ENCODE measurements at regions not wholly inside any gene's neighbourhood (a gene's known extent, or its start where the extent isn't known, plus 50 kb on each side); places are given as distances from the start of the nearest gene placed in this dataset.

DNA sequence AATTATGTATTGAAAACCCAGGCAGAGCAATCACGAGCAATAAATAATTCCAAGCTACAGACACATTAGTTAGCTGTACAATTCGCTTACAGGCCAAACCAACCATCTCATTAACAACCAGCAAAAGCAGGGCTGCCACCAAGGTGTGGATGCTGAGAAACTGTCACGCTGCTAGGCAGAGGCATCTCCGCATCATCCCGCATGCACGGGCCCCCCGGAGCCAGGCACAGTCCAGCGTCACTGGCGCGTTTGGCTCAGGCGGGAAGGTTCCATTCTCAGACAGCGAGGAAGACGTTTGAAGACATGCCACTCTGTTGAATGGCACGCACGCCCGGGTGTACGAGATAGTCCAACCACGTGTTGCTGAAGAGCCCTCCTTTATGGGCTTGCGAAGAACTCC lies 184.0 kb downstream of the OLFM1 start:
- Histone ChIP-seq H3K79me2 (ENCODE audit: control insufficient read depth, insufficient read depth, low read length) (no peaks in the 10 kb centered on the region), H2AFZ (ENCODE audit: control insufficient read depth, low read length) (no peak overlapping the region), H3K4me3 (ENCODE audit: control insufficient read depth in 2 of 3, extremely low read depth in 1 of 3, insufficient read depth in 2 of 3, low read depth in 1 of 3, low read length in 3 of 3) (no peak overlapping the region), H3K4me1 (ENCODE audit: control insufficient read depth, extremely low read depth, insufficient read depth, low read length) (no peaks in the 10 kb centered on the region), H3K9ac (ENCODE audit: control insufficient read depth, extremely low read depth, insufficient read depth, low read length) (no peak overlapping the region), H3K9me1 (ENCODE audit: control insufficient read depth, extremely low read depth, insufficient read depth, low read length) (no peaks in the 10 kb centered on the region), H3K4me2 (ENCODE audit: control insufficient read depth, extremely low read depth, insufficient read depth, low read depth, low read length) (no peak overlapping the region), H3K9me3 (ENCODE audit: control insufficient read depth, low read depth, low read length) (peaks cover 4% of the 10 kb centered on the region), H3K27me3 (ENCODE audit: control insufficient read depth, extremely low read depth, insufficient read depth, low read length) (no peaks in the 10 kb centered on the region), H4K20me1 (ENCODE audit: control insufficient read depth, extremely low read depth, insufficient read depth, low read length) (no peaks in the 10 kb centered on the region), H3K36me3 (ENCODE audit: control insufficient read depth in 2 of 2, extremely low read depth in 1 of 2, insufficient read depth in 2 of 2, low read length in 2 of 2) (no peaks in the 10 kb centered on the region), H3K27ac (ENCODE audit: control insufficient read depth, insufficient read depth, low read length) (no peak overlapping the region)
- no peak for TF ChIP-seq EZH2 (IDR thresholded peaks at IDR 0.05; ENCODE audit: low read length)
- TF ChIP-seq, protein P1, sequence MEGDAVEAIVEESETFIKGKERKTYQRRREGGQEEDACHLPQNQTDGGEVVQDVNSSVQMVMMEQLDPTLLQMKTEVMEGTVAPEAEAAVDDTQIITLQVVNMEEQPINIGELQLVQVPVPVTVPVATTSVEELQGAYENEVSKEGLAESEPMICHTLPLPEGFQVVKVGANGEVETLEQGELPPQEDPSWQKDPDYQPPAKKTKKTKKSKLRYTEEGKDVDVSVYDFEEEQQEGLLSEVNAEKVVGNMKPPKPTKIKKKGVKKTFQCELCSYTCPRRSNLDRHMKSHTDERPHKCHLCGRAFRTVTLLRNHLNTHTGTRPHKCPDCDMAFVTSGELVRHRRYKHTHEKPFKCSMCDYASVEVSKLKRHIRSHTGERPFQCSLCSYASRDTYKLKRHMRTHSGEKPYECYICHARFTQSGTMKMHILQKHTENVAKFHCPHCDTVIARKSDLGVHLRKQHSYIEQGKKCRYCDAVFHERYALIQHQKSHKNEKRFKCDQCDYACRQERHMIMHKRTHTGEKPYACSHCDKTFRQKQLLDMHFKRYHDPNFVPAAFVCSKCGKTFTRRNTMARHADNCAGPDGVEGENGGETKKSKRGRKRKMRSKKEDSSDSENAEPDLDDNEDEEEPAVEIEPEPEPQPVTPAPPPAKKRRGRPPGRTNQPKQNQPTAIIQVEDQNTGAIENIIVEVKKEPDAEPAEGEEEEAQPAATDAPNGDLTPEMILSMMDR (optimal IDR thresholded peaks at IDR 0.05 in 1 of 3, IDR thresholded peaks at IDR 0.05 in 1 of 3, conservative IDR thresholded peaks at IDR 0.05 in 1 of 3; ENCODE audit: extremely low read depth in 1 of 3, insufficient read depth in 2 of 3, low read length in 3 of 3), result no peak
- no peak for FAIRE-seq
- dilution Hi-C loops (cut with MboI; ENCODE audit: extremely low pct_ligation_motif_present, low sequenced_read_pairs), result no loop called here
- no peak for DNase-seq (ENCODE audit: low read depth, low spot score)

DNA sequence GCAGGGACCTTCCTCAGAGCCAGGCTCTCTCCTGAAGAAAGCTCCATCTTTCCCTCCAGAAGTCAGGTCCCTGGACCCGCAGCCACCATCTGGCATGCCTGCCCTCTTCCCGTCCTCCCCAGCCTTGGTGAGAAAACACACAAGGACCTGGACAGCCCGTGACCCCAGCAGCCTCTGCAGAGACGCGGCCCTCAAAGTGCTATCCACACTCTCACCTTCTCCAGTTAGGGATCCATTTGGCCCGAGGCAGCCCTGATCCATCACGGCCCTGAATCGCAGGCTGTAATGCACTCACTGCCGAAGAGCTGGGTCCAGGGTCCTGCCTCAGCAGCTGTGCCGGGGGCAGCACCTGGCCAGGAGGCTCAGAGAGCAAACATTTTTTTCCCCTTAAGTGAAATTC lies 185.1 kb downstream of the OLFM1 start:
- Histone ChIP-seq H4K20me1 (ENCODE audit: control insufficient read depth, extremely low read depth, insufficient read depth, low read length) (no peaks in the 10 kb centered on the region), H2AFZ (ENCODE audit: control insufficient read depth, low read length) (no peak overlapping the region), H3K9me3 (ENCODE audit: control insufficient read depth, low read depth, low read length) (peaks cover 4% of the 10 kb centered on the region), H3K4me1 (ENCODE audit: control insufficient read depth, extremely low read depth, insufficient read depth, low read length) (no peaks in the 10 kb centered on the region), H3K9me1 (ENCODE audit: control insufficient read depth, extremely low read depth, insufficient read depth, low read length) (no peaks in the 10 kb centered on the region), H3K4me3 (ENCODE audit: control insufficient read depth in 2 of 3, extremely low read depth in 1 of 3, insufficient read depth in 2 of 3, low read depth in 1 of 3, low read length in 3 of 3) (no peak overlapping the region), H3K36me3 (ENCODE audit: control insufficient read depth in 2 of 2, extremely low read depth in 1 of 2, insufficient read depth in 2 of 2, low read length in 2 of 2) (no peaks in the 10 kb centered on the region), H3K4me2 (ENCODE audit: control insufficient read depth, extremely low read depth, insufficient read depth, low read depth, low read length) (no peak overlapping the region), H3K27ac (ENCODE audit: control insufficient read depth, insufficient read depth, low read length) (no peak overlapping the region), H3K27me3 (ENCODE audit: control insufficient read depth, extremely low read depth, insufficient read depth, low read length) (no peaks in the 10 kb centered on the region), H3K79me2 (ENCODE audit: control insufficient read depth, insufficient read depth, low read length) (no peaks in the 10 kb centered on the region), H3K9ac (ENCODE audit: control insufficient read depth, extremely low read depth, insufficient read depth, low read length) (no peak overlapping the region)
- TF ChIP-seq, protein P1 (optimal IDR thresholded peaks at IDR 0.05 in 1 of 3, IDR thresholded peaks at IDR 0.05 in 1 of 3, conservative IDR thresholded peaks at IDR 0.05 in 1 of 3; ENCODE audit: extremely low read depth in 1 of 3, insufficient read depth in 2 of 3, low read length in 3 of 3), result no peak
- no peak for TF ChIP-seq EZH2 (IDR thresholded peaks at IDR 0.05; ENCODE audit: low read length)
- FAIRE-seq (no peak), DNase-seq (ENCODE audit: low read depth, low spot score) (no peak)
- dilution Hi-C loops (cut with MboI; ENCODE audit: extremely low pct_ligation_motif_present, low sequenced_read_pairs), result no loop called here

All from keratinocyte (primary cell).